ENCODE measurements at regions not wholly inside any gene's neighbourhood (a gene's known extent, or its start where the extent isn't known, plus 50 kb on each side); places are given as distances from the start of the nearest gene placed in this dataset.
"Not testable (repeated sequence)": the region's sequence is repeated elsewhere in the genome, so short reads cannot be mapped to it uniquely, and the experiment has no call there.

GRCh38 chr12:107602446-107602845 lies 83.2 kb upstream of the PWP1 start:
- DNase-seq (ENCODE audit: low spot score) (no peak), ATAC-seq (no peak)
- intact Hi-C loops (cut with DNase I): no loop called here

- DNase-seq (ENCODE audit: low spot score): no peak
- no peak for ATAC-seq
- intact Hi-C loops (cut with DNase I): no loop called here
These were observed 80.3 kb upstream of the PWP1 start for GRCh38 chr12:107605293-107605692.

- peak; percentile 86 for ATAC-seq
- DNase-seq (ENCODE audit: low spot score): peak; percentile 91
- intact Hi-C loops (cut with DNase I): loop anchor here (1.0 kb wide), 1 partner anchor 474 kb away; no protein-coding TSS in a partner anchor
These were observed 77.9 kb upstream of the PWP1 start for GRCh38 chr12:107607464-107608392.

GRCh38 chr12:107608779-107609178 lies 76.8 kb upstream of the PWP1 start:
- not testable (repeated sequence) for ATAC-seq; DNase-seq (ENCODE audit: low spot score)
- intact Hi-C loops (cut with DNase I): loop anchor here (1.0 kb wide), 1 partner anchor 475 kb away; no protein-coding TSS in a partner anchor

GRCh38 chr12:107610021-107610859 lies 75.4 kb upstream of the PWP1 start:
- DNase-seq (ENCODE audit: low spot score) (no peak), ATAC-seq (no peak)
- intact Hi-C loops (cut with DNase I): no loop called here

- DNase-seq (ENCODE audit: low spot score): no peak
- ATAC-seq: no peak
- intact Hi-C loops (cut with DNase I): no loop called here
These were observed 73.1 kb upstream of the PWP1 start for GRCh38 chr12:107612508-107612907.

- intact Hi-C loops (cut with DNase I): no loop called here
- ATAC-seq: no peak
- DNase-seq (ENCODE audit: low spot score): no peak
These were observed 68.7 kb upstream of the PWP1 start for GRCh38 chr12:107616941-107617340.

- intact Hi-C loops (cut with DNase I): no loop called here
- ATAC-seq: no peak
- DNase-seq (ENCODE audit: low spot score): no peak
These were observed 67.5 kb upstream of the PWP1 start for GRCh38 chr12:107618106-107618505.

- ATAC-seq: no peak
- no peak for DNase-seq (ENCODE audit: low spot score)
- intact Hi-C loops (cut with DNase I): no loop called here
These were observed 65.8 kb upstream of the PWP1 start for GRCh38 chr12:107619831-107620230.

- DNase-seq (ENCODE audit: low spot score): no peak
- intact Hi-C loops (cut with DNase I): no loop called here
These were observed 63.6 kb upstream of the PWP1 start for GRCh38 chr12:107622001-107622400.

GRCh38 chr12:107624493-107624892 lies 61.1 kb upstream of the PWP1 start:
- no peak for ATAC-seq
- intact Hi-C loops (cut with DNase I): no loop called here
- no peak for DNase-seq (ENCODE audit: low spot score)

More at GRCh38 chr12:107622001-107622400, 63.6 kb upstream of the PWP1 start:
- no peak for ATAC-seq

GRCh38 chr12:107631715-107632114 lies 53.9 kb upstream of the PWP1 start:
- DNase-seq (ENCODE audit: low spot score) (no peak), ATAC-seq (no peak)
- intact Hi-C loops (cut with DNase I): no loop called here

- intact Hi-C loops (cut with DNase I): no loop called here
- ATAC-seq (no peak), DNase-seq (ENCODE audit: low spot score) (no peak)
These were observed 53.4 kb upstream of the PWP1 start for GRCh38 chr12:107632246-107632645.

GRCh38 chr12:107634530-107634929 lies 51.1 kb upstream of the PWP1 start:
- DNase-seq (ENCODE audit: low spot score) (no peak), ATAC-seq (no peak)
- intact Hi-C loops (cut with DNase I): no loop called here

GRCh38 chr12:107635139-107635538 lies 50.5 kb upstream of the PWP1 start:
- no peak for DNase-seq (ENCODE audit: low spot score)
- ATAC-seq: peak; percentile 22
- intact Hi-C loops (cut with DNase I): no loop called here

All from sciatic nerve (tissue), 2 donors.